CD14-positive monocyte (primary cell): ENCODE measurements at regions not wholly inside any gene's neighbourhood (a gene's known extent, or its start where the extent isn't known, plus 50 kb on each side); places are given as distances from the start of the nearest gene placed in this dataset.

Source experiments
- DNase-seq, 3 donors: peaks; one replicate each; pipeline ENCODE4 v3.0.0-alpha.2; 2011 to 2022
- H2AFZ ChIP-seq: 2 replicates; pipeline ENCODE4 v1.6.0; 2012; ENCODE audit warnings: mild to moderate bottlenecking, low read depth, low read length, inconsistent platforms; ENCODE audit not compliant: insufficient read depth, poor library complexity, severe bottlenecking
- H3K27ac ChIP-seq, 2 donors: 1 replicate in 1 of 2; 2 replicates in 1 of 2; pipeline ENCODE4 v1.5.1; 2012 to 2013; ENCODE audit warnings: low read length in 2 of 2, control low read depth in 1 of 2, inconsistent platforms in 1 of 2, low read depth in 1 of 2, mild to moderate bottlenecking in 1 of 2
- H3K27me3 ChIP-seq, 2 donors: one replicate each; pipeline versions ENCODE4 v1.6.0 to v1.6.1; 2011 to 2013; ENCODE audit warnings: low read length in 2 of 2; ENCODE audit not compliant: control insufficient read depth in 2 of 2, insufficient read depth in 2 of 2
- H3K36me3 ChIP-seq, 2 donors: replicated peaks in 1 of 2; 1 replicate in 1 of 2; 2 replicates in 1 of 2; pipeline versions ENCODE4 v1.5.1 to v1.6.1; 2012 to 2013; ENCODE audit warnings: low read length in 2 of 2, control low read depth in 1 of 2, inconsistent platforms in 1 of 2, mild to moderate bottlenecking in 1 of 2; ENCODE audit not compliant: insufficient read depth in 2 of 2, control insufficient read depth in 1 of 2
- H3K4me1 ChIP-seq, 2 donors: 1 replicate in 1 of 2; 2 replicates in 1 of 2; pipeline versions ENCODE4 v1.5.1 to v1.6.1; 2012 to 2013; ENCODE audit warnings: low read length in 2 of 2, control low read depth in 1 of 2, inconsistent platforms in 1 of 2, mild to moderate bottlenecking in 1 of 2, moderate library complexity in 1 of 2; ENCODE audit not compliant: insufficient read depth in 2 of 2, control insufficient read depth in 1 of 2
- H3K4me2 ChIP-seq: replicated peaks from 2 replicates; pipeline ENCODE3; 2012; ENCODE audit warnings: low read length, moderate library complexity, mild to moderate bottlenecking; ENCODE audit not compliant: poor library complexity, severe bottlenecking; ENCODE audit errors: extremely low read depth
- H3K4me3 ChIP-seq, 3 experiments: fragments of 200-600 bp in 1 of 3; sonication (generic) in 1 of 3; replicated peaks in 1 of 3; 1 replicate in 2 of 3; 2 replicates in 1 of 3; pipeline ENCODE4 v1.5.1; 2011 to 2013; ENCODE audit warnings: low read length in 3 of 3, mild to moderate bottlenecking in 3 of 3, control low read depth in 2 of 3, low read depth in 2 of 3, inconsistent platforms in 1 of 3, moderate library complexity in 1 of 3
- H3K79me2 ChIP-seq: 2 replicates; pipeline ENCODE4 v1.6.0; 2012; ENCODE audit warnings: mild to moderate bottlenecking, control low read depth, inconsistent platforms, low read length, moderate library complexity; ENCODE audit not compliant: insufficient read depth
- H3K9ac ChIP-seq: 2 replicates; pipeline ENCODE4 v1.6.0; 2017; ENCODE audit warnings: low read length, mild to moderate bottlenecking; ENCODE audit not compliant: insufficient read depth, poor library complexity, severe bottlenecking
- H3K9me3 ChIP-seq, 2 donors: replicated peaks in 1 of 2; 1 replicate in 1 of 2; 2 replicates in 1 of 2; pipeline versions ENCODE4 v1.5.1 to v1.6.1; 2012 to 2013; ENCODE audit warnings: low read length in 2 of 2, control low read depth in 1 of 2; ENCODE audit not compliant: control insufficient read depth in 1 of 2, insufficient read depth in 1 of 2
- H4K20me1 ChIP-seq: 2 replicates; pipeline ENCODE4 v1.6.0; 2012; ENCODE audit warnings: mild to moderate bottlenecking, low read length, control low read depth, moderate library complexity; ENCODE audit not compliant: insufficient read depth
- H3K27ac Mint-ChIP-seq, 7 donors: one replicate each; pipeline ENCODE4 v1.8.0; 2020; ENCODE audit warnings: mild to moderate bottlenecking in 7 of 7, mixed read lengths in 7 of 7, moderate library complexity in 6 of 7, inconsistent platforms in 2 of 7
- H3K27me3 Mint-ChIP-seq, 3 donors: one replicate each; pipeline ENCODE4 v1.8.0; 2021 to 2022; ENCODE audit warnings: low read depth in 3 of 3, mild to moderate bottlenecking in 3 of 3, mixed read lengths in 3 of 3, moderate library complexity in 3 of 3, inconsistent platforms in 1 of 3
- H3K36me3 Mint-ChIP-seq, 2 donors: one replicate each; pipeline ENCODE4 v1.8.0; 2020; ENCODE audit warnings: mixed read lengths in 2 of 2, inconsistent platforms in 1 of 2, mild to moderate bottlenecking in 1 of 2
- H3K4me1 Mint-ChIP-seq: one replicate; pipeline ENCODE4 v1.8.0; 2020; ENCODE audit warnings: mild to moderate bottlenecking, mixed read lengths
- H3K4me3 Mint-ChIP-seq, 2 donors: one replicate each; pipeline ENCODE4 v1.8.0; 2020; ENCODE audit warnings: mild to moderate bottlenecking in 2 of 2, mixed read lengths in 2 of 2, moderate library complexity in 1 of 2
- H3K9me3 Mint-ChIP-seq, 7 donors: one replicate each; pipeline ENCODE4 v1.8.0; 2020 to 2022; ENCODE audit warnings: mixed read lengths in 7 of 7, mild to moderate bottlenecking in 6 of 7, moderate library complexity in 6 of 7, inconsistent platforms in 2 of 7
- WGBS: methylation state at CpG from one replicate; pipeline ENCODE4 v1.1.5; 2013; ENCODE audit warnings: missing lambda C conversion rate; ENCODE audit not compliant: insufficient coverage; 5-methylcytosine and 5-hydroxymethylcytosine counted together
- intact Hi-C, 2 donors: fragments of 100-400 bp; cut with micrococcal nuclease; formaldehyde crosslinking; loops; one replicate each; pipeline versions ENCODE4 v1.15.0 to v1.15.1; 2023
- TF ChIP-seq, protein P1 (sequence below): fragments of 200-600 bp; IDR thresholded peaks from one replicate; pipeline ENCODE4 v1.8.0; 2022; ENCODE audit warnings: antibody characterized with exemption, mild to moderate bottlenecking

DNA sequence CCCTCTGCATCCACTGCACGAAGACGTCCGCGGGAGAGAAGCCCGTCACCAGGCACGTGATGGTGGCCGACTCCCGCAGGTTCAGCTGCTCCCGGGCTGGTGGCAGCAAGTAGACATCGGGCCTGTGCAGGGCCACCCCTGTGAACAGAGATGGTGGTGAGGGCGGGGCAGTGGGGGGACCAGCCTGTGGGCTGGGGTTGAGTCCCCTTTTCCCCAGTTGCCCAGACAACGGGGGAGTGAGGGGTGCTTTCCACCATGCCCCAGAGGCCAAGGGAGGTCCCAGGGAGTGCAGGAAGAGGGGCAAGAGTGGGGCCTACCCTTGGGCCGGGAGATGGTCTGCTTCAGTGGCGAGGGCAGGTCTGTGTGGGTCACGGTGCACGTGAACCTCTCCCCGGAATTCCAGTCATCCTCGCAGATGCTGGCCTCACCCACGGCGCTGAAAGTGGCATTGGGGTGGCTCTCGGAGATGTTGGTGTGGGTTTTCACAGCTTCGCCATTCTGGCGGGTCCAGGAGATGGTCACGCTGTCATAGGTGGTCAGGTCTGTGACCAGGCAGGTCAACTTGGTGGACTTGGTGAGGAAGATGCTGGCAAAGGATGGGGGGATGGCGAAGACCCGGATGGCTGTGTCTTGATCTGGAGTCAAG, 328.3 kb downstream of the TMEM121 start:
- TF ChIP-seq, protein P1, sequence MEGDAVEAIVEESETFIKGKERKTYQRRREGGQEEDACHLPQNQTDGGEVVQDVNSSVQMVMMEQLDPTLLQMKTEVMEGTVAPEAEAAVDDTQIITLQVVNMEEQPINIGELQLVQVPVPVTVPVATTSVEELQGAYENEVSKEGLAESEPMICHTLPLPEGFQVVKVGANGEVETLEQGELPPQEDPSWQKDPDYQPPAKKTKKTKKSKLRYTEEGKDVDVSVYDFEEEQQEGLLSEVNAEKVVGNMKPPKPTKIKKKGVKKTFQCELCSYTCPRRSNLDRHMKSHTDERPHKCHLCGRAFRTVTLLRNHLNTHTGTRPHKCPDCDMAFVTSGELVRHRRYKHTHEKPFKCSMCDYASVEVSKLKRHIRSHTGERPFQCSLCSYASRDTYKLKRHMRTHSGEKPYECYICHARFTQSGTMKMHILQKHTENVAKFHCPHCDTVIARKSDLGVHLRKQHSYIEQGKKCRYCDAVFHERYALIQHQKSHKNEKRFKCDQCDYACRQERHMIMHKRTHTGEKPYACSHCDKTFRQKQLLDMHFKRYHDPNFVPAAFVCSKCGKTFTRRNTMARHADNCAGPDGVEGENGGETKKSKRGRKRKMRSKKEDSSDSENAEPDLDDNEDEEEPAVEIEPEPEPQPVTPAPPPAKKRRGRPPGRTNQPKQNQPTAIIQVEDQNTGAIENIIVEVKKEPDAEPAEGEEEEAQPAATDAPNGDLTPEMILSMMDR, result no peak
- Histone ChIP-seq H3K9me3 (no peaks in the 10 kb centered on the region), H3K4me2 (no peak overlapping the region), H2AFZ (no peak overlapping the region), H3K9ac (no peak overlapping the region), H3K4me3 (no peak overlapping the region), H3K27me3 (peaks cover 0 to 13% of the 10 kb centered on the region in 2 donors), H3K36me3 (no peaks in the 10 kb centered on the region), H3K79me2 (no peaks in the 10 kb centered on the region), H4K20me1 (no peaks in the 10 kb centered on the region), H3K4me1 (no peaks in the 10 kb centered on the region), H3K27ac (no peak overlapping the region)
- Mint-ChIP-seq H3K36me3 (no peaks in the 10 kb centered on the region), H3K27ac (peak overlapping the region in 1 of 7 donors; percentile 58), H3K4me3 (no peak overlapping the region), H3K9me3 (peaks cover 0 to 3% (median 0%) of the 10 kb centered on the region in 7 donors), H3K27me3 (peaks cover 8 to 14% (median 12%) of the 10 kb centered on the region in 3 donors), H3K4me1 (no peaks in the 10 kb centered on the region)
- intact Hi-C loops, result no loop called here
- WGBS, result 93% methylated on average over 24 of the region's 26 CpGs
- DNase-seq, result no peak

DNA sequence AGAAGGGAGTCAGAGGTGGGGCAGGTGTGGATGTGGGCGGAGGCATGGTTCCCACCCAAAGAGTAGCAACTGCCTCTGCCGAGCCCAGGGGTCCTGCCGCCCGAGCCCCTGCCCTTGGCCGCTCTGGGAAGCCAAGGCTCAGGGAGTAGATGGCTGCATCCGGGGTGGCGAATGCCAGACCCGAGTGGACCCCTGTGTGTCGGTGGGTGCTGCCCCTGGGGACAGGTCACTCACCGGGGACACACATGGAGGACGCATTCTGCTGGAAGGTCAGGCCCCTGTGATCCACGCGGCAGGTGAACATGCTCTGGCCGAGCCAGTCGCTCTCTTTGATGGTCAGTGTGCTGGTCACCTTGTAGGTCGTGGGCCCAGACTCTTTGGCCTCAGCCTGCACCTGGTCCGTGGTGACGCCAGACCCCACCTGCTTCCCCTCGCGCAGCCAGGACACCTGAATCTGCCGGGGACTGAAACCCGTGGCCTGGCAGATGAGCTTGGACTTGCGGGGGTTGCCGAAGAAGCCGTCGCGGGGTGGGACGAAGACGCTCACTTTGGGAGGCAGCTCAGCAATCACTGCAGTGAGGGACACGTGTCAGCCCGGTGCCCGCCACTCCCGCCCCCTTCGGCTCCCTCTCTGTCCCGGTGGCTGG, 329.0 kb downstream of the TMEM121 start:
- no peaks in the 10 kb centered on the region for H3K36me3 ChIP-seq
- intact Hi-C loops, result no loop called here
- no peaks in the 10 kb centered on the region for H3K4me1 ChIP-seq
- no peak overlapping the region for H2AFZ ChIP-seq
- no peaks in the 10 kb centered on the region for H3K4me1 Mint-ChIP-seq
- DNase-seq, result no peak
- peaks cover 0 to 20% of the 10 kb centered on the region in 2 donors for H3K27me3 ChIP-seq
- no peak overlapping the region for H3K27ac Mint-ChIP-seq
- H3K4me3 ChIP-seq, result no peak overlapping the region
- no peak overlapping the region for H3K9ac ChIP-seq
- peaks cover 11 to 20% (median 18%) of the 10 kb centered on the region in 3 donors for H3K27me3 Mint-ChIP-seq
- no peaks in the 10 kb centered on the region for H3K36me3 Mint-ChIP-seq
- no peak overlapping the region for H3K4me3 Mint-ChIP-seq
- peaks cover 0 to 5% (median 0%) of the 10 kb centered on the region in 7 donors for H3K9me3 Mint-ChIP-seq
- H3K27ac ChIP-seq, result no peak overlapping the region
- no peaks in the 10 kb centered on the region for H4K20me1 ChIP-seq
- H3K4me2 ChIP-seq, result no peak overlapping the region
- 90% methylated on average over 35 of the region's 35 CpGs for WGBS
- H3K79me2 ChIP-seq, result no peaks in the 10 kb centered on the region
- TF ChIP-seq, protein P1, result no peak
- no peaks in the 10 kb centered on the region for H3K9me3 ChIP-seq
